HCT116 (cell line): ENCODE measurements at regions not wholly inside any gene's neighbourhood (a gene's known extent, or its start where the extent isn't known, plus 50 kb on each side); places are given as distances from the start of the nearest gene placed in this dataset.

Experiments used
- ATAC-seq: fragments of 200-7000 bp; cut with Tn5 transposase; 2 replicates; pipeline ENCODE4 v1.9.1; 2020; ENCODE audit warnings: mild to moderate bottlenecking, moderate library complexity
- BruUV-seq: library from RNA; stranded (reverse); fragments of 400-500 nt; replicated peaks from 2 replicates; lab custom pipeline; 2021; lab: Mats Ljungman, UMichigan
- CTCF ChIA-PET: fragments of 300-600 bp; sonication (Branson Sonifier 250); formaldehyde crosslinking; loops from one replicate; lab custom pipeline; 2021; ENCODE audit warnings: antibody characterized with exemption; lab: Charles Lee
- POLR2A ChIA-PET: fragments of 300-600, 350-600 bp; sonication (Branson Sonifier 250); formaldehyde crosslinking; loops from one replicate; lab custom pipeline; 2021; ENCODE audit warnings: antibody characterized with exemption; lab: Charles Lee
- RAD21 ChIA-PET, 2 experiments: fragments of 300-600 bp; sonication (Branson Sonifier 250); formaldehyde crosslinking; loops; one replicate each; lab custom pipeline; 2023; ENCODE audit warnings: low total read pairs in 2 of 2; ENCODE audit not compliant: uncharacterized antibody in 2 of 2, unreplicated experiment in 2 of 2, low non-redundant PET in 1 of 2; lab: Charles Lee
- DNase-seq: peaks from one replicate; pipeline ENCODE4 v3.0.0-alpha.2; 2010; ENCODE audit warnings: low read depth, low spot score
- H2AFZ ChIP-seq: fragments of 200-600 bp; shearing (Covaris generic), sonication (generic); 2 replicates; pipeline ENCODE4 v1.6.1; 2017; ENCODE audit warnings: low read depth, mixed run types, mixed read lengths, antibody characterized with exemption, low read length; ENCODE audit not compliant: poor library complexity, severe bottlenecking
- H3K27ac ChIP-seq: 2 replicates; pipeline ENCODE4 v1.5.1; 2012; ENCODE audit warnings: low read depth, low read length
- H3K27me3 ChIP-seq: fragments of 200-600 bp; sonication (generic); 2 replicates; pipeline ENCODE4 v1.6.1; 2016; ENCODE audit warnings: mixed run types, low read length, mixed read lengths; ENCODE audit not compliant: insufficient read depth
- H3K36me3 ChIP-seq, 2 experiments: fragments of 200-500 bp in 1 of 2; fragments of 200-600 bp in 1 of 2; sonication (Bioruptor generic) in 1 of 2; sonication (generic) in 1 of 2; 2 replicates each; pipeline versions ENCODE4 v1.5.1 to v1.6.1; 2014 to 2016; ENCODE audit warnings: low read length in 2 of 2, inconsistent platforms in 1 of 2, mixed read lengths in 1 of 2, mixed run types in 1 of 2; ENCODE audit not compliant: insufficient read depth in 2 of 2, control insufficient read depth in 1 of 2
- H3K4me1 ChIP-seq, 2 experiments: fragments of 200-600 bp in 1 of 2; sonication (generic) in 1 of 2; 2 replicates each; pipeline versions ENCODE4 v1.5.1 to v1.6.1; 2012 to 2017; ENCODE audit warnings: low read length in 2 of 2, inconsistent platforms in 1 of 2, mild to moderate bottlenecking in 1 of 2, mixed read lengths in 1 of 2, mixed run types in 1 of 2, moderate library complexity in 1 of 2; ENCODE audit not compliant: insufficient read depth in 2 of 2, control insufficient read depth in 1 of 2
- H3K4me2 ChIP-seq: fragments of 200-600 bp; sonication (generic); 2 replicates; pipeline ENCODE4 v1.6.1; 2017; ENCODE audit warnings: mixed run types, low read length, mixed read lengths
- H3K4me3 ChIP-seq, 2 experiments: fragments of 200-600 bp in 1 of 2; sonication (generic) in 1 of 2; replicated peaks in 1 of 2; 2 replicates each; pipeline ENCODE4 v1.5.1; 2011 to 2016; ENCODE audit warnings: low read length in 2 of 2, control low read depth in 1 of 2, low read depth in 1 of 2, mild to moderate bottlenecking in 1 of 2, mixed read lengths in 1 of 2, mixed run types in 1 of 2
- H3K79me2 ChIP-seq: fragments of 200-600 bp; sonication (generic); 2 replicates; pipeline ENCODE4 v1.6.1; 2017; ENCODE audit warnings: mild to moderate bottlenecking, mixed run types, low read length, moderate library complexity, mixed read lengths; ENCODE audit not compliant: insufficient read depth
- H3K9ac ChIP-seq: fragments of 200-600 bp; sonication (generic); 2 replicates; pipeline ENCODE4 v1.6.1; 2016; ENCODE audit warnings: low read length, mixed read lengths
- H3K9me2 ChIP-seq: fragments of 200-600 bp; sonication (generic), shearing (Covaris generic); 2 replicates; pipeline ENCODE4 v1.6.1; 2017; ENCODE audit warnings: mixed run types, mild to moderate bottlenecking, moderate library complexity; ENCODE audit not compliant: insufficient read depth
- H3K9me3 ChIP-seq, 2 experiments: fragments of 200-500 bp in 1 of 2; fragments of 200-600 bp in 1 of 2; sonication (Bioruptor generic) in 1 of 2; sonication (generic) in 1 of 2; 2 replicates each; pipeline ENCODE4 v1.6.1; 2014 to 2017; ENCODE audit warnings: low read length in 2 of 2, mixed read lengths in 2 of 2, inconsistent platforms in 1 of 2, low read depth in 1 of 2, mild to moderate bottlenecking in 1 of 2, mixed run types in 1 of 2, moderate library complexity in 1 of 2; ENCODE audit not compliant: control insufficient read depth in 1 of 2, insufficient read depth in 1 of 2
- H4K20me1 ChIP-seq: fragments of 200-600 bp; sonication (generic), shearing (Covaris generic); 2 replicates; pipeline ENCODE4 v1.6.1; 2017; ENCODE audit warnings: mixed run types, mild to moderate bottlenecking, moderate library complexity; ENCODE audit not compliant: insufficient read depth
- ATF3 ChIP-seq: IDR thresholded peaks from 2 replicates; pipeline ENCODE4 v1.6.1; 2012
- CTCF ChIP-seq, 3 experiments: fragments of 200-600 bp in 1 of 3; sonication (generic) in 1 of 3; IDR thresholded peaks in 2 of 3; conservative IDR thresholded peaks in 1 of 3; 2 replicates each; pipeline ENCODE4 v1.5.1; 2012 to 2017; ENCODE audit warnings: low read depth in 2 of 3, low read length in 2 of 3, antibody characterized with exemption in 1 of 3, borderline replicate concordance in 1 of 3, control low read depth in 1 of 3, mild to moderate bottlenecking in 1 of 3, mixed read lengths in 1 of 3, mixed run types in 1 of 3, moderate library complexity in 1 of 3; ENCODE audit not compliant: insufficient read depth in 1 of 3
- EGR1 ChIP-seq: IDR thresholded peaks from 2 replicates; pipeline ENCODE4 v1.6.1; 2012; ENCODE audit warnings: low read depth
- ELF1 ChIP-seq: IDR thresholded peaks from 2 replicates; pipeline ENCODE4 v1.6.1; 2012; ENCODE audit warnings: low read depth, borderline replicate concordance
- EZH2 ChIP-seq: fragments of 200-600 bp; sonication (generic); IDR thresholded peaks from 2 replicates; pipeline ENCODE4 v1.6.1; 2017; ENCODE audit warnings: antibody characterized with exemption, mixed run types
- EZH2phosphoT487 ChIP-seq: fragments of 200-600 bp; IDR thresholded peaks from 2 replicates; pipeline ENCODE4 v1.6.1; 2018; ENCODE audit warnings: antibody characterized with exemption, borderline replicate concordance
- JUND ChIP-seq: IDR thresholded peaks from 2 replicates; pipeline ENCODE4 v1.6.1; 2012
- POLR2A ChIP-seq: IDR thresholded peaks from 2 replicates; pipeline ENCODE4 v1.7.0; 2011; ENCODE audit warnings: borderline replicate concordance; ENCODE audit not compliant: insufficient read depth, insufficient read length; ENCODE audit errors: extremely low read depth
- RAD21 ChIP-seq: IDR thresholded peaks from 2 replicates; pipeline ENCODE4 v1.6.1; 2012; ENCODE audit warnings: low read depth, mild to moderate bottlenecking
- SIN3A ChIP-seq: IDR thresholded peaks from 2 replicates; pipeline ENCODE4 v1.6.1; 2012; ENCODE audit warnings: low read depth
- SP1 ChIP-seq: IDR thresholded peaks from 2 replicates; pipeline ENCODE4 v1.6.1; 2012; ENCODE audit warnings: low read depth
- SRF ChIP-seq: IDR thresholded peaks from 2 replicates; pipeline ENCODE4 v1.6.1; 2012; ENCODE audit warnings: low read depth
- TCF7L2 ChIP-seq: IDR thresholded peaks from 2 replicates; pipeline ENCODE4 v1.7.0; 2011; ENCODE audit warnings: borderline replicate concordance, inconsistent platforms; ENCODE audit not compliant: insufficient read depth, insufficient read length; ENCODE audit errors: extremely low read depth
- YY1 ChIP-seq: IDR thresholded peaks from 2 replicates; pipeline ENCODE4 v1.6.1; 2011; ENCODE audit warnings: low read length, low read depth, moderate library complexity, mild to moderate bottlenecking; ENCODE audit not compliant: insufficient replicate concordance; ENCODE audit errors: extremely low read depth
- ZFX ChIP-seq: fragments of 450-650 bp; IDR thresholded peaks from 2 replicates; pipeline ENCODE4 v1.6.1; 2017
- ZNF274 ChIP-seq: fragments of 200-500 bp; sonication (Bioruptor generic); IDR thresholded peaks from 2 replicates; pipeline ENCODE4 v1.6.1; 2014; ENCODE audit warnings: mild to moderate bottlenecking, low read depth, low read length, inconsistent platforms
- intact Hi-C: fragments of 100-400 bp; cut with micrococcal nuclease; formaldehyde crosslinking; loops from 2 replicates; pipeline ENCODE4 v1.10.0; 2022
- TF ChIP-seq, protein P1 (sequence below): IDR thresholded peaks from 2 replicates; pipeline ENCODE4 v1.6.1; 2012; ENCODE audit warnings: low read depth

- TF ChIP-seq, protein P1, sequence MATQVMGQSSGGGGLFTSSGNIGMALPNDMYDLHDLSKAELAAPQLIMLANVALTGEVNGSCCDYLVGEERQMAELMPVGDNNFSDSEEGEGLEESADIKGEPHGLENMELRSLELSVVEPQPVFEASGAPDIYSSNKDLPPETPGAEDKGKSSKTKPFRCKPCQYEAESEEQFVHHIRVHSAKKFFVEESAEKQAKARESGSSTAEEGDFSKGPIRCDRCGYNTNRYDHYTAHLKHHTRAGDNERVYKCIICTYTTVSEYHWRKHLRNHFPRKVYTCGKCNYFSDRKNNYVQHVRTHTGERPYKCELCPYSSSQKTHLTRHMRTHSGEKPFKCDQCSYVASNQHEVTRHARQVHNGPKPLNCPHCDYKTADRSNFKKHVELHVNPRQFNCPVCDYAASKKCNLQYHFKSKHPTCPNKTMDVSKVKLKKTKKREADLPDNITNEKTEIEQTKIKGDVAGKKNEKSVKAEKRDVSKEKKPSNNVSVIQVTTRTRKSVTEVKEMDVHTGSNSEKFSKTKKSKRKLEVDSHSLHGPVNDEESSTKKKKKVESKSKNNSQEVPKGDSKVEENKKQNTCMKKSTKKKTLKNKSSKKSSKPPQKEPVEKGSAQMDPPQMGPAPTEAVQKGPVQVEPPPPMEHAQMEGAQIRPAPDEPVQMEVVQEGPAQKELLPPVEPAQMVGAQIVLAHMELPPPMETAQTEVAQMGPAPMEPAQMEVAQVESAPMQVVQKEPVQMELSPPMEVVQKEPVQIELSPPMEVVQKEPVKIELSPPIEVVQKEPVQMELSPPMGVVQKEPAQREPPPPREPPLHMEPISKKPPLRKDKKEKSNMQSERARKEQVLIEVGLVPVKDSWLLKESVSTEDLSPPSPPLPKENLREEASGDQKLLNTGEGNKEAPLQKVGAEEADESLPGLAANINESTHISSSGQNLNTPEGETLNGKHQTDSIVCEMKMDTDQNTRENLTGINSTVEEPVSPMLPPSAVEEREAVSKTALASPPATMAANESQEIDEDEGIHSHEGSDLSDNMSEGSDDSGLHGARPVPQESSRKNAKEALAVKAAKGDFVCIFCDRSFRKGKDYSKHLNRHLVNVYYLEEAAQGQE, result no peak
These were observed 79.7 kb upstream of the C5orf63 start (continued) for GRCh38 chr5:127153031-127153430.

GRCh38 chr5:127153521-127153920 lies 80.2 kb upstream of the C5orf63 start:
- no TSS peak for BruUV-seq
- no peak overlapping the region for H3K4me3 ChIP-seq
- H3K9ac ChIP-seq, result no peak overlapping the region
- H3K4me2 ChIP-seq, result no peak overlapping the region
- RAD21 ChIA-PET, result no interaction called here
- no peaks in the 10 kb centered on the region for H3K9me3 ChIP-seq
- no peaks in the 10 kb centered on the region for H3K79me2 ChIP-seq
- POLR2A ChIA-PET, result no interaction called here
- no peak for DNase-seq
- CTCF ChIA-PET, result no interaction called here
- intact Hi-C loops, result no loop called here
- no peak for ATAC-seq
- H3K36me3 ChIP-seq, result no peaks in the 10 kb centered on the region
- H2AFZ ChIP-seq, result no peak overlapping the region
- no peaks in the 10 kb centered on the region for H3K27me3 ChIP-seq
- no peaks in the 10 kb centered on the region for H4K20me1 ChIP-seq
- H3K9me2 ChIP-seq, result no peaks in the 10 kb centered on the region
- no peaks in the 10 kb centered on the region for H3K4me1 ChIP-seq
- H3K27ac ChIP-seq, result no peak overlapping the region
- TF ChIP-seq SRF, result no peak
- TF ChIP-seq SIN3A, result no peak
- no peak for TF ChIP-seq POLR2A
- TF ChIP-seq EGR1, result no peak
- TF ChIP-seq EZH2phosphoT487, result no peak
- no peak for TF ChIP-seq CTCF (IDR thresholded peaks at IDR 0.05 in 2 of 3, conservative IDR thresholded peaks at IDR 0.05 in 1 of 3; ENCODE audit: borderline replicate concordance in 1 of 3, insufficient read depth in 1 of 3, low read depth in 2 of 3, low read length in 2 of 3)
- TF ChIP-seq ELF1, result no peak
- TF ChIP-seq EZH2, result no peak
- no peak for TF ChIP-seq TCF7L2
- no peak for TF ChIP-seq ZFX
- no peak for TF ChIP-seq YY1
- no peak for TF ChIP-seq RAD21
- TF ChIP-seq, protein P1, result no peak
- no peak for TF ChIP-seq ATF3
- no peak for TF ChIP-seq ZNF274
- TF ChIP-seq JUND, result no peak
- TF ChIP-seq SP1, result no peak
